Central memory CD8-positive, alpha-beta T cell (primary cell): ENCODE measurements at regions not wholly inside any gene's neighbourhood (a gene's known extent, or its start where the extent isn't known, plus 50 kb on each side); places are given as distances from the start of the nearest gene placed in this dataset.

Experiments used
- ATAC-seq: fragments of 150-1000 bp; cut with Tn5 transposase; replicated peaks from 2 replicates; pipeline ENCODE4 v1.10.0; 2022; ENCODE audit warnings: mild to moderate bottlenecking, moderate FRiP score, moderate number of reproducible peaks; ENCODE audit not compliant: poor library complexity, severe bottlenecking; ENCODE audit errors: extremely low read depth
- DNase-seq, 2 donors: peaks; one replicate each; pipeline ENCODE4 v3.0.0; 2021; ENCODE audit warnings: low spot score in 2 of 2
- H3K27ac Mint-ChIP-seq: one replicate; pipeline ENCODE4 v1.8.0; 2022; ENCODE audit warnings: low read depth, mild to moderate bottlenecking, moderate library complexity, mixed read lengths
- H3K27me3 Mint-ChIP-seq: one replicate; pipeline ENCODE4 v1.8.0; 2022; ENCODE audit warnings: mixed read lengths
- H3K36me3 Mint-ChIP-seq: one replicate; pipeline ENCODE4 v1.8.0; 2022; ENCODE audit warnings: mild to moderate bottlenecking, moderate library complexity, mixed read lengths; ENCODE audit not compliant: insufficient read depth
- H3K4me1 Mint-ChIP-seq: one replicate; pipeline ENCODE4 v1.8.0; 2022; ENCODE audit warnings: mixed read lengths
- H3K4me3 Mint-ChIP-seq: one replicate; pipeline ENCODE4 v1.8.0; 2022; ENCODE audit warnings: mild to moderate bottlenecking, moderate library complexity, mixed read lengths
- H3K9me3 Mint-ChIP-seq: one replicate; pipeline ENCODE4 v1.8.0; 2022; ENCODE audit warnings: mixed read lengths

DNA sequence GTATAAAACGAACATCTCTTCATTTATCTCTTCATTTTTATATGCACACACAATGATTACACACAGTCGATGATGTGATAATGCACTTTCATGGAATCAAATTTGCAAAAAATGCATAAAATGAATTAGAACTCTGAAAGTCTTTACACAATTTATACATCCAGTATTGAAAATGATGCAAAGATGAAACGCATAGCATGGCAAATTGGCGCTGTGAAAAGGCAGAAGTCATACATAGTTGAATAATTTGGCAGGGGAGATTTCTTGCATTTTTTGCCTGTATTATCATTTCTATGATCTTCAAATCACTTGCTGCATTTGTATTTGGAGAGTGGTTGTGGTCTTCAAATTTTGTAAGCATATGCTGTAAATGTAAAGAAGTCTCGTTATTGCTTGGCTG is 150.7 kb upstream of the LGALSL start:
- no peak overlapping the region for H3K27ac Mint-ChIP-seq
- DNase-seq, result no peak
- ATAC-seq, result no peak
- no peaks in the 10 kb centered on the region for H3K36me3 Mint-ChIP-seq
- H3K4me3 Mint-ChIP-seq, result no peak overlapping the region
- peaks cover under 1% of the 10 kb centered on the region for H3K4me1 Mint-ChIP-seq
- H3K27me3 Mint-ChIP-seq, result peaks cover 6% of the 10 kb centered on the region
- H3K9me3 Mint-ChIP-seq, result no peaks in the 10 kb centered on the region

DNA sequence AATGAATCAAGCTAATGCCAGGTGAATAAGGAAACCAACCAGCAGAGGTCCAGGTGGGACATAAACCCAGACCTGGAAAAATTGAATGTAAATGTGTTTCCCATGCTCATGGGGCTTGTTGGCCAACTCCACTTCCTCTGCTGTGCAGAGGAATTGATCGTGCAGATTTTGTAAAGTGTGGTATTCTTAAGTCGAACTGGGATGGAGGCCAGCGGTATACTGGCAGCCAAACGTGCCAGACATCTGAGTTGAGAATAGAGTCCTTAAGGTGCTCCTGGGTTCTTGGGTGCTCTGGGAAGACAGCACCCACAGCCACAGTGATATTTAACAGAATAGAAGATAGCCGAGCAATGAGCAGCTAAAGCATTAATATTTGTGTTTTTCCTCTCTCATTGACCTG is 146.5 kb upstream of the LGALSL start:
- H3K27ac Mint-ChIP-seq, result no peak overlapping the region
- ATAC-seq, result no peak
- H3K4me3 Mint-ChIP-seq, result no peak overlapping the region
- no peak for DNase-seq
- no peaks in the 10 kb centered on the region for H3K27me3 Mint-ChIP-seq
- H3K36me3 Mint-ChIP-seq, result no peaks in the 10 kb centered on the region
- H3K9me3 Mint-ChIP-seq, result no peaks in the 10 kb centered on the region
- H3K4me1 Mint-ChIP-seq, result no peaks in the 10 kb centered on the region

DNA sequence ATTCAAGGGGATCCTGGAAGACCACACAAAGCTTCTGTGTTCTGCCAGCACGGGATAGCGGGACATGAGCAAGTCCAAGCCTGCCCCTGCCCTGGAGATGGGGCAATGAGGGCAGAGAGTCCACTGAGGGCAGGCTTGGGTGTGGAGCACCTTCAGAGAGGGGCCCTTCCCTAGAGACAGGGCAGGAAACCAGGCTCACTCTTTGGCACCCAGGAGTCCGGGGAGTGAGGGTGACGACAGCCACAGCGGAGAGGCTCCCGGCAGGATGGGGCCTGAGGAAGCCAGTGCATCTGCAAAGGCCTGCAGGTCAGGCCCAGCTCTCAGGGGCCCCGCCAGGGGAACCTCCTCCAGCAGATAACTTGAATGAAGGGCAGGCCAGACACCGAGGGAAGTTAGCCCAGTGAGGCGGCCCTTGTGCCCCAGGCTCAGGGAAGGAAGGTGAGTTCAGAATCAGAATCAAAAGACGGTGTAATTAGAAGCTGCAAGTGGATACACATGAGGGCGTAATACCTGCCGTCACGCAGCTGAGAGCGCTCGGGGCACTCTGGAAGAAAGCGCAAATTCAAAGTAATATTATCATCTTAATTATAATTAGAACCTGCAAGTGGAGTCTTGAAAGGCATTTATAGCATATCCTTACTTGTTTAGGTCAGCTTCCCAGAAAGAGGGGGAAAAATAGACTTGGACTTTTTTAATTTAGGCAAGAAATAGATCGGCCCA is 142.6 kb upstream of the LGALSL start:
- DNase-seq (no peak), ATAC-seq (no peak)
- Mint-ChIP-seq H3K27ac (no peak overlapping the region), H3K27me3 (no peaks in the 10 kb centered on the region), H3K4me3 (no peak overlapping the region), H3K36me3 (no peaks in the 10 kb centered on the region), H3K9me3 (no peaks in the 10 kb centered on the region), H3K4me1 (no peaks in the 10 kb centered on the region)

DNA sequence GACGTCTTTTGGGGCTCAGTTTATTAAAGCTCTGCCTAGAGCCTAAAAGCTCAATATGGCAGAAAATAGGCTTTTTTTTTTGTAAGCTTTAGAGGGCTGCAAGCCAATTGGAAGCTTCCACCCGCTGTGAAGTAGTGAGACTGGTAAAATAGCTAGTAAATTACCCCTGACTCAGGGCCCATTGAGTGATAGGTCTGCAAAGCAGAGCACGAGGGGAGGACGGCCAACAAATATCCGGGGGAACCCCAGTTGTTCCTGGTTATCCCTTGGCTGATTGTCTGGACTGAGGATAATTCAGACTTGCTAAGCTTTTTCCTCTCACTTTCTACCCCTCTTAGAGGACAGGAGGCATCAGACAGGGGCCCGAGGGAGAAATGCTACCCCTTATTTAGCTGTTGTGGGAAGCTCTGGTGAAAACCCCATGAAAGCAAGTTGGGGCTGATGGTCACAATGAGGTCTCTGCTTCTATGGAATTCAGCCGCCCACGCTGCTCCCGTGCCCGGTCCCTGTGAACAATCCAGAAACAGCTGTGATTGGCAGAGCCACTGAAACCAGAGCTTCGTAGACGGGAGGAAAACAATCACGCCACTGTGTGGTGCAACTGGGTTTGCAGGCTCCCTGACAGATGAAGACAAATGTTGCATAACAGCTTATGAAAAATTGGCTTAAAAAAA is 141.9 kb upstream of the LGALSL start:
- DNase-seq (no peak), ATAC-seq (no peak)
- Mint-ChIP-seq H3K4me3 (no peak overlapping the region), H3K27ac (no peak overlapping the region), H3K9me3 (no peaks in the 10 kb centered on the region), H3K27me3 (no peaks in the 10 kb centered on the region), H3K36me3 (no peaks in the 10 kb centered on the region), H3K4me1 (no peaks in the 10 kb centered on the region)

DNA sequence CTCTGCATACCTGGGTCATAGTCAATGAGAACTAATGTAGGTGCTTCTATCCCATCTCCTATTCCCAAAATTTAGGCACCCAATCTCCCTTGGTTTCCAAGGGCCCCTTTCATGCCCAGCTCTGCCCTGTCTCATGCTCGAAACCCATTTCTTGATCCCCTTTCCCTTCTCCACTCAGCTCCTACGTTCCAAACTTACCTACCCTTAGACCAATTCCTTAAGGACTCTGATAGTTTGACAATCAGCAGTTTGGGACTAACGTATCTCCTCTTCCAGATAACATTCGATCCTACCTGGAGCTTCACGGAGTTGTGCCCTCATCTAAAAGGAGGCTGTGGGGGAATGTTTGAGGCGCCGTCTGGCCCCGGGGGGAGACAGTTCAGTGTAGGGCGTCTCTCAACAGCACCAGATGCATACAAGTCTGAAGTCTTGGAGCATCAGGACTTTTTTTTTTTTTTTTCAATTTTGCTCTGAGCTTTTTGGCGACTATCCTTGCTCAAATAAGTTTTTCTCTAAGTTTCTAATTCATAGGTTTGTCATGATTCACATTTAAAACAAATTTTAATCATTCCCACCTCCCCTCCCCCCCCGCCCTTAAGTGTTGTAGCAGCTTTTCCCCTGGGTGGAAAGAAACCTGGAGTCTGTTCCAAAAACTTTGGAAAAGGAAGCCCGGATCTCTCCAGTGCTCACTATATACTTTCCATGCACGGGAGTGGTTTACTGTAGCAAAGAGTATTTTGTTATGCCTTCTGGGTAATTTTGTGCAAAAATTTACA is 141.2 kb upstream of the LGALSL start:
- Mint-ChIP-seq H3K4me1 (no peaks in the 10 kb centered on the region), H3K4me3 (no peak overlapping the region), H3K27me3 (no peaks in the 10 kb centered on the region), H3K9me3 (no peaks in the 10 kb centered on the region), H3K36me3 (no peaks in the 10 kb centered on the region), H3K27ac (no peak overlapping the region)
- no peak for ATAC-seq
- no peak for DNase-seq

DNA sequence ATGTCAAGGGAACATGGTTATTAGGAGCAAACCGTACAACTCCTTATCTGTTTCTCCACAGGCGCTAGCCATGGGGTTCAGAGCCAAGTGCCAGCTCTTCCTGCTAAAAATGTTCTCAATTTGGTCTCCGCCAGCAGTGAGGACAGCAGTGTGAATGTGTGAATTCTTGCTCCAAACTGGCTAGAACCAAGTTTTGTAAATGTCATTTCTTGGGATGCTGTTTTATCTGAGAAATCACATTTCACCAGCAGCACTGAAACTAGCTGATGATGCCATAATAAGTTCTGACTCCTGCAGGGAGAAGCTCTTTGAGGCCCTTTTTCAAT is 140.6 kb upstream of the LGALSL start:
- Mint-ChIP-seq H3K4me1 (no peaks in the 10 kb centered on the region), H3K9me3 (no peaks in the 10 kb centered on the region), H3K4me3 (no peak overlapping the region), H3K36me3 (no peaks in the 10 kb centered on the region), H3K27ac (no peak overlapping the region), H3K27me3 (no peaks in the 10 kb centered on the region)
- ATAC-seq (no peak), DNase-seq (no peak)

DNA sequence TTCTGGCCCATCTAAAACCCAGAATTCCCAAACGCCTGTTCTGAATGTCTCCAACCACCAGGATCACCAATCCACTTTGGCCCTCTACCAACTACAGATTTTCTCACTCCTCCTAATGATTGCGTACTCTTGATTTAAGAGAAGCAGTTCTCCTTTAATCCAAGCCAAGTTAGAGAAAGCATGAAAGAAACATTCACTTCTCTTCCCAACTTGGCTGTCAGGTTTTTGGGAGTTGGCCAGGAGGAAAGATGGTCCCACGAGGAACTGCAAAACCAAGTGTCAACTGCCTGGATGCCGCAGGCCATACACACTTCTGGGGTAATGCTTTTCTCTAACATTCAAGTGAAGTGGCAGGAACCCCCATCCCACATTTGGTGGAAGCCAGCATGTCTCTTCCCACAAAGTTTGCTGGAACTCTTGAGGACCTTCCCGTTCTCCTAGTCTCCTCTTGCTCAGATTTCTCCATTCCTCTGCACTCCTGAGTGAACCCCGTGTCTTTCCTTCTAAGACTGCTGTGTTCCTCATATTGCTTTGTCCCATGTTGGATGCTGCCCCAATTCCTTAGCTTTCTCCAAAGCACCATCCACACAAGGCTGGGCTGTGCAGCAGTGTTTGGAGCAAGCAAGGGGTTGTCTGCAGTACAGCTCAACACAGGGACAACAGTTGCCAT is 138.5 kb upstream of the LGALSL start:
- Mint-ChIP-seq H3K36me3 (no peaks in the 10 kb centered on the region), H3K4me1 (no peaks in the 10 kb centered on the region), H3K9me3 (no peaks in the 10 kb centered on the region), H3K27ac (no peak overlapping the region), H3K4me3 (no peak overlapping the region), H3K27me3 (no peaks in the 10 kb centered on the region)
- no peak for ATAC-seq
- DNase-seq, result no peak

DNA sequence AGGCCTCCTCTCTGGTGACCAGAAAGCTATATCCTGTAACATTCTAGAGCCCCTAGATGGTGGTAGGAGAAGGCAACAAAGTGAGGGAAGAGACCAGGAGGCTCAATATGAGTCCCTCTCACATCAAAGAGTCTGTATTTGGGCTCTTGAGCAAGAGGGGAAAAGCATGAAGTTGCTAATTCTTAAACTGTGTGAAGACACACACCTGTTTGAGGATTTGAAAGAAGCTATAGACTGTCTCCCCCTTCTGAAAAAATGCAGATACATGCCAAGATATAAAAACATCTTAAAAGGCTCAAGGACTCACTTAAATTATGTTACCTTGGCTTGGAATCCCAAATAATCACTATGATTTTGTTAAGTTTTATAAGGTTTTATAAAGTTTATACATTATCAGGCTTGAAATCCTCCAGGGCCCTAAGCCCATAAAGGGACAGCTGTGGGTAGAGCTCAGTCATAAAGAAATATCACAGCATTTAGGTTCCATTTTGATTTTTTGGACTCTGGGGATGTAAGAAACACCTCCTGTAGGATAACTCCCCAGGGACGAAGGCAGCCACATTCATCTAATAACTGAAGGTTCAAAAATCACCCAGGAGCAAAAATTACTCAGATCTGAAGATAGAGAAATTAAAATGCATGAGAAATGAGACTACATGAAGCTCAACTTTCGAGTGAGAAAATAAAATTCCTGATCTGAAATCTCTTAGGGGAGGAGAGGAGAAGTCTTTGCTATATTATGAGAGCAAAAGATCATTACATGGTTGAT is 136.1 kb upstream of the LGALSL start:
- H3K4me3 Mint-ChIP-seq, result no peak overlapping the region
- ATAC-seq, result no peak
- DNase-seq, result no peak
- peaks cover 9% of the 10 kb centered on the region for H3K4me1 Mint-ChIP-seq
- no peaks in the 10 kb centered on the region for H3K36me3 Mint-ChIP-seq
- H3K27ac Mint-ChIP-seq, result no peak overlapping the region
- no peaks in the 10 kb centered on the region for H3K27me3 Mint-ChIP-seq
- no peaks in the 10 kb centered on the region for H3K9me3 Mint-ChIP-seq

DNA sequence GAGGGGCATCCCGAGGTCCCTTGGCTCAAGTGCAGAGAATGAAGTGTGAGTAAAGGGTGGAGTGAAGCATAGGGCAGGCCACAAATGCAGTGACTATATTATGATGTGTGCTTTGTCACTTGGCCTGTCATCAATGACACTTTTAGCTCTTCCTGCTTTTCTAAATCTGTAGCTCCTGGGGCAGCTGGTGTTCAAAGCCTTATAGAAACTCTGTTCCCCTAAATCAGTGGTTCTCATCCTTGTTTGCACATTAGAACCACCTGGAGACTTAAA is 135.6 kb upstream of the LGALSL start:
- Mint-ChIP-seq H3K4me1 (peaks cover 14% of the 10 kb centered on the region), H3K27ac (no peak overlapping the region), H3K27me3 (no peaks in the 10 kb centered on the region), H3K36me3 (no peaks in the 10 kb centered on the region), H3K9me3 (no peaks in the 10 kb centered on the region), H3K4me3 (no peak overlapping the region)
- DNase-seq (no peak), ATAC-seq (no peak)

DNA sequence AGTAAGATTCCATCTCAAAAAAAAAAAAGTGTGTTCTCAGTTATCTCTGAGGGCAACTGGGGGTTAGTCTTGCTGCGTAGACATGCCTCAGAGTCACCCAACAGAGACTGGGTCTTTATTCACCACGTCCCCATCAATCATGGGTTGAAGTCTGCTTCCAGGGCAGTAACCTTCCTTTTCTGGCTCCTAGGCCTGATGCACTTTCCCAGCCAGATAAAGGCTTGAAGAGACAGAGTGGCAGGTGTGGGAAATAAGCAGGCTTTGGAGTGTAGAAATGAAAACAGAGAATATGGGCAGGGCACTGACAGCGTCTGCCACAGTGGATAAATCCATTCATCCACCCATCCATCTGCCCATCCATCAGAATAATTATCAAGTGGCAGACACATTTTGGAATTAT is 134.1 kb upstream of the LGALSL start:
- Mint-ChIP-seq H3K9me3 (no peaks in the 10 kb centered on the region), H3K27ac (no peak overlapping the region), H3K4me1 (peaks cover 22% of the 10 kb centered on the region), H3K36me3 (no peaks in the 10 kb centered on the region), H3K27me3 (no peaks in the 10 kb centered on the region), H3K4me3 (no peak overlapping the region)
- ATAC-seq, result no peak
- DNase-seq, result no peak

DNA sequence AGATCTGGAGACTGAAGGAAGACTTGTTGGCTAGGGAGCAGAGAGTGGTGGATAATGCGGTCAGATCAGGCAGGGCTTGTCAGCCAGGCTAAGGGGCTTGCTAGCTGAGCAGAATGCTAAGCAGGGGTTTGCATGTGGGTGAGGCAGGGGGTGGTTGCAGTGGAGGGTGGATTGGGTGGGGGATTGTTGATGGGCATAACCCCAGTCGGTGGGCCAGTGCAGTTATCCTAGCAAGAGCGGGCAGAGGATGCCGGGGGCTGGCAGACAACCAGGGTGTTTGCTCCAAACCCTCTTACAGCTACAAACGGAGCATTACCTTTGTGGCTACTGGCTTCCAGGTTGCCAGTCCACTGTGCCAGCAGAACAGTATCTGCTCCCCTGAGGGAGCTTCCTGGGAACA is 131.5 kb upstream of the LGALSL start:
- Mint-ChIP-seq H3K9me3 (no peaks in the 10 kb centered on the region), H3K4me3 (no peak overlapping the region), H3K27me3 (no peaks in the 10 kb centered on the region), H3K36me3 (peaks cover 4% of the 10 kb centered on the region), H3K4me1 (peaks cover 45% of the 10 kb centered on the region), H3K27ac (no peak overlapping the region)
- ATAC-seq (no peak), DNase-seq (no peak)

DNA sequence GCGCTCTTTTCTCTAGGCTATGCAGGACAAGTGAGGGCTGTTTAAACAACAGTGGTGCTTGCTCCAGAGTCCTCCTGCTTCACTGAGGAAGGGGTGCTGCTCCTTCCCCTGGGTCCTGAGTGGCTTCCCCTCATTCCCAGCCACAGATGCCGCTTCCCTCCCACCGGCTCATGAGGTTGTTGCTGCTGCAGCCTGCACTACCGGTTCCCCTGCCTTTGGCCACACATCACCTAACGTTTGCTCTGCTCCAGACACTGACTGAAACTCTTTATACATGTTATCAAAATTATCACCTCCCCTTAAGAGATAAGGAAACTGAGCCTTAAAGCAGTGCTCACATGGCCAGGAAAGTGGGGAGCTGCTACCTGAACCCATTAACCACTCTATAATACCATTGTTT is 130.8 kb upstream of the LGALSL start:
- Mint-ChIP-seq H3K27me3 (no peaks in the 10 kb centered on the region), H3K4me3 (no peak overlapping the region), H3K9me3 (no peaks in the 10 kb centered on the region), H3K4me1 (peaks cover 51% of the 10 kb centered on the region), H3K27ac (no peak overlapping the region), H3K36me3 (peaks cover 4% of the 10 kb centered on the region)
- ATAC-seq (no peak), DNase-seq (no peak)
